Naive thymus-derived CD8-positive, alpha-beta T cell (primary cell): ENCODE measurements at regions not wholly inside any gene's neighbourhood (a gene's known extent, or its start where the extent isn't known, plus 50 kb on each side); places are given as distances from the start of the nearest gene placed in this dataset.
"Not testable (repeated sequence)": the region's sequence is repeated elsewhere in the genome, so short reads cannot be mapped to it uniquely, and the experiment has no call there.

Experiments used
- ATAC-seq, 2 donors: fragments of 150-1000 bp; cut with Tn5 transposase in 1 of 2; sonication (Bioruptor Pico), chemical (Tn5 transposase) in 1 of 2; 1 replicate in 1 of 2; 2 replicates in 1 of 2; pipeline ENCODE4 v1.10.0; 2021; ENCODE audit warnings: mild to moderate bottlenecking in 2 of 2, moderate library complexity in 2 of 2
- POLR2A ChIA-PET: fragments of 350-600 bp; sonication (Branson Sonifier 250); formaldehyde crosslinking; loops from one replicate; lab custom pipeline; 2021; ENCODE audit warnings: antibody characterized with exemption; lab: Charles Lee
- DNase-seq, 10 donors: peaks; one replicate each; pipeline versions ENCODE4 v3.0.0 to v3.0.0-alpha.2; 2020 to 2022
- H3K27ac Mint-ChIP-seq, 10 donors: one replicate each; pipeline ENCODE4 v1.8.0; 2020 to 2022; ENCODE audit warnings: mild to moderate bottlenecking in 10 of 10, mixed read lengths in 10 of 10, moderate library complexity in 4 of 10, inconsistent platforms in 1 of 10
- H3K27me3 Mint-ChIP-seq, 5 donors: one replicate each; pipeline ENCODE4 v1.8.0; 2021 to 2022; ENCODE audit warnings: mixed read lengths in 5 of 5
- H3K36me3 Mint-ChIP-seq, 3 donors: one replicate each; pipeline ENCODE4 v1.8.0; 2020 to 2022; ENCODE audit warnings: mixed read lengths in 3 of 3, mild to moderate bottlenecking in 2 of 3, inconsistent platforms in 1 of 3
- H3K4me1 Mint-ChIP-seq, 4 donors: one replicate each; pipeline ENCODE4 v1.8.0; 2021 to 2022; ENCODE audit warnings: mixed read lengths in 4 of 4
- H3K4me3 Mint-ChIP-seq, 10 donors: one replicate each; pipeline ENCODE4 v1.8.0; 2020 to 2022; ENCODE audit warnings: mild to moderate bottlenecking in 10 of 10, mixed read lengths in 10 of 10, moderate library complexity in 6 of 10, inconsistent platforms in 1 of 10
- H3K9me3 Mint-ChIP-seq, 9 donors: one replicate each; pipeline ENCODE4 v1.8.0; 2020 to 2022; ENCODE audit warnings: mixed read lengths in 9 of 9, mild to moderate bottlenecking in 3 of 9, inconsistent platforms in 1 of 9, moderate library complexity in 1 of 9

GRCh38 chr9:100774326-100774725 is 196.4 kb downstream of the CAVIN4 start:
- Mint-ChIP-seq H3K9me3 (peaks cover 0 to 10% (median 0%) of the 10 kb centered on the region in 9 donors), H3K27ac (no peak overlapping the region), H3K4me1 (no peaks in the 10 kb centered on the region), H3K36me3 (no peaks in the 10 kb centered on the region), H3K4me3 (no peak overlapping the region), H3K27me3 (peaks cover 0 to 24% (median 10%) of the 10 kb centered on the region in 5 donors)
- ATAC-seq = no peak
- POLR2A ChIA-PET = no interaction called here
- no peak for DNase-seq

DNA sequence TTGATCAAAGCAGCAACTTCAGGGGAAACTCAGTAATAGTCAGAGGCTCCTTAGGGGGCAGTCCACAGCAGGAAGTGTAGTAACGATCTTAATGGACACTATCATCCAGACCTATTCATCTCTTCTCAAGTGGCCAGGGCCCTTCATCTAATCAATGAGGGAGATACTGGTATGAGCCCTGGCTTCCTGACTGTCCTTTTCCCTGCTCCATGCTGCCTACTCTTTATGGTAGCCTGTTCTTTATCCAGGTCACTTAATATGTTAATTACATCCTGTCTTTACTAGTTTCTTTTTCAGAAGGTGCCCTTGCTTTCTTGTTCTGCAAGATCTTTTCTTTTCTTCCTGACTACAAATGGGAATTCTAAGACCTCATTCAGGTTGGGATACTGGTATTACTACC is 197.1 kb downstream of the CAVIN4 start:
- H3K9me3 Mint-ChIP-seq = peaks cover 0 to 10% (median 0%) of the 10 kb centered on the region in 9 donors
- ATAC-seq = no peak

DNA sequence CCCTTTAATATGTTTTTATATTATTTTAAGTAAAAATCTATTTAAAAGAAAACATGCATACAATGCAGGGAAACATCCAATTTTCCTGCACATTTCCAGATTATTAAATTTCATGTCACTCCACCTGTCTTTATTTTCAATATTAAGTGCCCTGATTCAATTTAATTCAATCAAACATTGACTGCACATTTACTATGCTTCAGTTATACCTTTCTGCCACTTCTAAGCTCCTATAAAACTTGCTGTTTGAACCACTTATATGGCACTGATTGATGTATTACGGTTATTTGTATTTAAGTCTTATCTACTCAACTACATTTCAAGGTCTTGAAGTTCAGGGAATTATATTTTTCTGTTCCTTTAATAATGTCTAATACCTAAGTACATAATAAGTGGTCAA is 198.0 kb downstream of the CAVIN4 start:
- DNase-seq (no peak), ATAC-seq (no peak)
- POLR2A ChIA-PET = no interaction called here
- Mint-ChIP-seq H3K4me1 (no peaks in the 10 kb centered on the region), H3K4me3 (no peak overlapping the region), H3K27ac (no peak overlapping the region), H3K9me3 (peaks cover 0 to 10% (median 0%) of the 10 kb centered on the region in 9 donors), H3K27me3 (peaks cover 0 to 24% (median 10%) of the 10 kb centered on the region in 5 donors), H3K36me3 (no peaks in the 10 kb centered on the region)

More for the DNA sequence above, 197.1 kb downstream of the CAVIN4 start:
- Mint-ChIP-seq H3K27me3 (peaks cover 0 to 24% (median 10%) of the 10 kb centered on the region in 5 donors), H3K27ac (no peak overlapping the region), H3K36me3 (no peaks in the 10 kb centered on the region), H3K4me1 (no peaks in the 10 kb centered on the region), H3K4me3 (no peak overlapping the region)
- no peak for DNase-seq
- POLR2A ChIA-PET = no interaction called here

DNA sequence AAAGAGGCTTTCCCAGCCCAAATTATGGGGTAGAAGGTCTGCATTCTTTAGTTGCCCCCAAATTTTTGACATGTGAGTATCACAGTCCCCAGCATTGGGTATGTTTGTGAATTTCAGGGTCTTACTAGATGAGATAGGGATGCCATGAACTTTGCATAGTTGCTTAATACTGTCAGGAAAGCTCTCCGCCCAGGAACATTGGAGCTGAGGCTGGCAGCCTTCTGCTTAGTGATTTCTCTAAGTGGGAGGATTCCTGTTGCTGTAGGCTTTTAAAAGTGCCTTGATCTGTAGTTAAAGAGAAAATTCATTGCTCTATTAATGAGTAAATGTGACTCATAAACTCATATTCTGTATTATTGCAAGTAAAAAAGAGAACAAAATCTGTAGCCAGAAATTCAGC is 206.9 kb downstream of the CAVIN4 start:
- DNase-seq (no peak), ATAC-seq (no peak)
- Mint-ChIP-seq H3K36me3 (no peaks in the 10 kb centered on the region), H3K27me3 (peaks cover 0 to 7% (median 2%) of the 10 kb centered on the region in 5 donors), H3K4me3 (no peak overlapping the region), H3K4me1 (no peaks in the 10 kb centered on the region), H3K9me3 (peaks cover 0 to 14% (median 7%) of the 10 kb centered on the region in 9 donors), H3K27ac (no peak overlapping the region)
- POLR2A ChIA-PET = no interaction called here

DNA sequence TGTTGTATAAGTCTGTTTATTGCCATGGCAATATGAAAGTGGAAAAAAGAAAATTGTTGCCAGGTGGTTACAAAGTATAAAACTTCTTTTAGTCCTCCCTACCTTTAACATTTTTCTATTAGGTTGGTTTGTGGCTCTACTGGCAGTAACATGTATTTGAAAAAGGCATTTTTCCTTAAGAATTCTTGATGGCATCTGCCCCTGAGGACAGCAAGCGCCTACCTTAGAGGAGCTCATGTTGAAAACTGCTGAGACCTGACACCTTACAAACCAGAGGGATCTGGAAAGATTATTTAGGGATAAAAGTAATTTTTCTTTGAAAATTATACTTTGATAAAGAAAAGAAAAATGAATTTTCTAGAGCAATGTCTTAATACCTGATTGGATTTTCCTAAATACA is 208.1 kb downstream of the CAVIN4 start:
- Mint-ChIP-seq H3K9me3 (peaks cover 0 to 14% (median 9%) of the 10 kb centered on the region in 9 donors), H3K4me3 (no peak overlapping the region), H3K27ac (no peak overlapping the region), H3K36me3 (no peaks in the 10 kb centered on the region), H3K4me1 (no peaks in the 10 kb centered on the region), H3K27me3 (peaks cover 0 to 7% (median 2%) of the 10 kb centered on the region in 5 donors)
- ATAC-seq (no peak), DNase-seq (no peak)
- POLR2A ChIA-PET = no interaction called here

DNA sequence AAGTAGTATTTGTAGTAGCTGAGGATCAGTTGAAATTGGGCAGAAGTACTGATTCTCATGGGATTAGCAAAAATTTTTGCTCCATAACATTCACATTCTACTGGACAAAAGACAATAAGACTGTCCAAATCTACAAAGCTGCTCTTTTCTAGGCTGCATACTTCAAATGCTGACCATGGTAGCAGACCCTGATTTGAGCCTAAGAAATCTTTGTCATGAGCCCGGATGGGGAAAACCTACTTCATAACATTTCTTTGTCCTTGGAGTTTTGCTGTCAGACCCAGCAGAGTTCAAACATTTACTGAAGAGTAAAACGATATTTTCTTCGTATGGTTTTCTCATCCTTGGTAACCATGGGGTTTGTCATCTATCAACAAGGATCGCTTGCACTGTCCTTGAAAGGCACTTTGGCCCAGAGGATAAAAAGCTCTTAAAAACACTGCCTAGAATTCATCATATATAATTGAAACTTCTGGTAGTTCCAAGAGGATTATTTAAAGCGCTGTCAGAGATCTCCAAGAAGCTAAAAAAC is 216.9 kb downstream of the CAVIN4 start:
- H3K27me3 Mint-ChIP-seq = peaks cover 0 to 12% (median 6%) of the 10 kb centered on the region in 5 donors
- no peak overlapping the region for H3K27ac Mint-ChIP-seq
- H3K4me1 Mint-ChIP-seq = no peaks in the 10 kb centered on the region
- DNase-seq = no peak
- POLR2A ChIA-PET = interaction anchor here (0.5 kb wide), 1 partner anchor 67 kb away, joined by 3 read pairs; no protein-coding TSS in a partner anchor
- ATAC-seq = no peak
- no peak overlapping the region for H3K4me3 Mint-ChIP-seq
- H3K36me3 Mint-ChIP-seq = no peaks in the 10 kb centered on the region
- H3K9me3 Mint-ChIP-seq = peaks cover 0 to 9% (median 2%) of the 10 kb centered on the region in 9 donors

DNA sequence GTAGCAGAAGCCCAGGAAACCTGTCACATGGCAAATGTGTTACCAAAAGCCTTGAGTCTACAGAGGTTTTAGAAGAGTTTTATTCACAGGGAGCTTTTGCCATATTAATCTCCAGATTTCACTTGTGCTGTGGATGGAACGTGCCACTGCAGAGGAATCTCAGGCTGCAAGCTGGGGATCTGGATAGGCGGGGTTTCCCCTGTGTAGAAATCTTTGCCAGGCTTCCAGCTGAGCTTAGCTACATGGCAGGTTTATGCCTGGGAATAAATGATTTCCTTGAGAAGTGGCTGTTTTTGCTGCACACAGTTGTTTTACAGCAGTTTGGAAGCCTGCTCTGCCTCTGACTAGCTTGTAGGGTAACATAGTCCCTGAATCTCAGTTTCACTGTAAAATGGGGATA is 224.6 kb upstream of the PLPPR1 start:
- H3K27ac Mint-ChIP-seq = no peak overlapping the region
- H3K9me3 Mint-ChIP-seq = peaks cover 0 to 16% (median 4%) of the 10 kb centered on the region in 9 donors
- ATAC-seq = no peak

GRCh38 chr9:100811643-100812042 is 216.9 kb upstream of the PLPPR1 start:
- no peak overlapping the region for H3K27ac Mint-ChIP-seq
- H3K9me3 Mint-ChIP-seq = peaks cover 0 to 17% (median 6%) of the 10 kb centered on the region in 9 donors
- ATAC-seq (no peak), DNase-seq (no peak)
- H3K36me3 Mint-ChIP-seq = no peaks in the 10 kb centered on the region
- H3K27me3 Mint-ChIP-seq = no peaks in the 10 kb centered on the region
- no peaks in the 10 kb centered on the region for H3K4me1 Mint-ChIP-seq
- POLR2A ChIA-PET = no interaction called here
- H3K4me3 Mint-ChIP-seq = no peak overlapping the region

More for the DNA sequence above, 224.6 kb upstream of the PLPPR1 start:
- no peak for DNase-seq
- no peaks in the 10 kb centered on the region for H3K4me1 Mint-ChIP-seq
- H3K27me3 Mint-ChIP-seq = peaks cover 0 to 8% (median 0%) of the 10 kb centered on the region in 5 donors
- no peaks in the 10 kb centered on the region for H3K36me3 Mint-ChIP-seq
- POLR2A ChIA-PET = no interaction called here
- H3K4me3 Mint-ChIP-seq = no peak overlapping the region

GRCh38 chr9:100813871-100814270 is 214.7 kb upstream of the PLPPR1 start:
- Mint-ChIP-seq H3K9me3 (peaks cover 0 to 17% (median 6%) of the 10 kb centered on the region in 9 donors), H3K27ac (no peak overlapping the region), H3K36me3 (no peaks in the 10 kb centered on the region), H3K27me3 (peaks cover 0 to 1% (median 0%) of the 10 kb centered on the region in 5 donors), H3K4me1 (no peaks in the 10 kb centered on the region), H3K4me3 (no peak overlapping the region)
- POLR2A ChIA-PET = no interaction called here
- DNase-seq (no peak), ATAC-seq (no peak)

GRCh38 chr9:100819980-100820379 is 208.5 kb upstream of the PLPPR1 start:
- peaks cover 0 to 1% (median 0%) of the 10 kb centered on the region in 5 donors for H3K27me3 Mint-ChIP-seq
- H3K4me1 Mint-ChIP-seq = no peaks in the 10 kb centered on the region
- H3K36me3 Mint-ChIP-seq = no peaks in the 10 kb centered on the region
- DNase-seq = no peak
- POLR2A ChIA-PET = no interaction called here
- H3K4me3 Mint-ChIP-seq = no peak overlapping the region
- no peak for ATAC-seq
- H3K9me3 Mint-ChIP-seq = peaks cover 0 to 9% (median 4%) of the 10 kb centered on the region in 9 donors
- no peak overlapping the region for H3K27ac Mint-ChIP-seq

- H3K4me1 Mint-ChIP-seq, ATAC-seq, H3K9me3 Mint-ChIP-seq, H3K4me3 Mint-ChIP-seq, H3K27ac Mint-ChIP-seq, H3K27me3 Mint-ChIP-seq, POLR2A ChIA-PET, H3K36me3 Mint-ChIP-seq, DNase-seq: not testable (repeated sequence)
Measured at GRCh38 chr9:100833035-100833434, 195.5 kb upstream of the PLPPR1 start.

GRCh38 chr9:100838857-100839256 is 189.7 kb upstream of the PLPPR1 start:
- no peak overlapping the region for H3K4me3 Mint-ChIP-seq
- H3K4me1 Mint-ChIP-seq = no peaks in the 10 kb centered on the region
- peaks cover 0 to 8% (median 3%) of the 10 kb centered on the region in 5 donors for H3K27me3 Mint-ChIP-seq
- ATAC-seq = no peak
- POLR2A ChIA-PET = no interaction called here
- H3K9me3 Mint-ChIP-seq = peaks cover 0 to 6% (median 0%) of the 10 kb centered on the region in 9 donors
- no peak for DNase-seq
- H3K27ac Mint-ChIP-seq = no peak overlapping the region
- no peaks in the 10 kb centered on the region for H3K36me3 Mint-ChIP-seq

DNA sequence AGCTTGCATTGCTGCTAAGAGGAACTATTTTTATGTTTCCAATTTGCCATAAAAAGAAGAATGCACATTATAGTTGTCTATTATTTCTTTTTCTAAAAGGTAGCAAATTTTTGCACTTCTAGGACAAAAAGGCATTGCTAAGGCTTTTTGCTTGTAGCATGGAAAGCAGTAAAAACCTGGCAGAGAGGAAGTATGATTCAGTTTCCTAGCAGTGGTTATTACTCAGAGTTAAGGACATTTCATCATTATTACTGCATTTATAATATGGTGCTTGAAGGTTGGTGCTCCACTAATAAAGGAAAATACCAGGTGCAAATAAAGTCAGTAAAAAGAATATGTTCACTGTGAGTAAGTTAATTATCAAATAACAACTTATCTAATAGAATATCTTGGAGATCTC is 179.8 kb upstream of the PLPPR1 start:
- POLR2A ChIA-PET = no interaction called here
- ATAC-seq = no peak
- no peak overlapping the region for H3K4me3 Mint-ChIP-seq

GRCh38 chr9:100852088-100852487 is 176.4 kb upstream of the PLPPR1 start:
- no peak overlapping the region for H3K4me3 Mint-ChIP-seq
- peaks cover 0 to 4% (median 0%) of the 10 kb centered on the region in 9 donors for H3K9me3 Mint-ChIP-seq
- no peak overlapping the region for H3K27ac Mint-ChIP-seq
- POLR2A ChIA-PET = no interaction called here
- H3K36me3 Mint-ChIP-seq = no peaks in the 10 kb centered on the region
- ATAC-seq = no peak
- DNase-seq = no peak
- H3K4me1 Mint-ChIP-seq = no peaks in the 10 kb centered on the region
- H3K27me3 Mint-ChIP-seq = peaks cover 0 to 13% (median 4%) of the 10 kb centered on the region in 5 donors

More for the DNA sequence above, 179.8 kb upstream of the PLPPR1 start:
- H3K36me3 Mint-ChIP-seq = no peaks in the 10 kb centered on the region
- H3K9me3 Mint-ChIP-seq = peaks cover 0 to 1% (median 0%) of the 10 kb centered on the region in 9 donors
- H3K27ac Mint-ChIP-seq = no peak overlapping the region
- no peak for DNase-seq
- no peaks in the 10 kb centered on the region for H3K4me1 Mint-ChIP-seq
- peaks cover 0 to 6% (median 3%) of the 10 kb centered on the region in 5 donors for H3K27me3 Mint-ChIP-seq
